IMR-90 (cell line): ENCODE measurements at regions not wholly inside any gene's neighbourhood (a gene's known extent, or its start where the extent isn't known, plus 50 kb on each side); places are given as distances from the start of the nearest gene placed in this dataset.

ENCODE experiments used
- ATAC-seq: fragments of 200-7000 bp; cut with Tn5 transposase; 2 replicates; pipeline ENCODE4 v1.9.1; 2020; ENCODE audit warnings: low read depth, mild to moderate bottlenecking, moderate library complexity
- BruUV-seq: library from RNA; stranded (reverse); fragments of 400-500 nt; replicated peaks from 2 replicates; lab custom pipeline; 2021; lab: Mats Ljungman, UMichigan
- CTCF ChIA-PET: fragments of 300-600 bp; formaldehyde crosslinking; extraction: SDS; loops from one replicate; lab custom pipeline; 2021; ENCODE audit warnings: antibody characterized with exemption; lab: Yijun Ruan, JAX
- POLR2A ChIA-PET: fragments of 300-600 bp; sonication (Branson Sonifier 250); formaldehyde crosslinking; loops from one replicate; lab custom pipeline; 2022; ENCODE audit warnings: antibody characterized with exemption; ENCODE audit not compliant: unreplicated experiment; lab: Charles Lee
- DNase-seq: peaks from one replicate; pipeline ENCODE4 v3.0.0; 2013
- H2AFZ ChIP-seq: replicated peaks from 2 replicates; pipeline ENCODE3; 2013; ENCODE audit warnings: low read length, mild to moderate bottlenecking; ENCODE audit not compliant: poor library complexity
- H2AK5ac ChIP-seq: 2 replicates; pipeline ENCODE4 v1.6.1; 2013; ENCODE audit warnings: low read depth, low read length, inconsistent platforms
- H2AK9ac ChIP-seq: replicated peaks from 2 replicates; pipeline ENCODE3; 2013; ENCODE audit warnings: mild to moderate bottlenecking, low read depth, low read length, moderate library complexity; ENCODE audit not compliant: poor library complexity
- H2BK120ac ChIP-seq: 2 replicates; pipeline ENCODE4 v1.6.1; 2013; ENCODE audit warnings: low read depth, low read length, inconsistent platforms
- H2BK15ac ChIP-seq: 3 replicates; pipeline ENCODE4 v1.6.1; 2013; ENCODE audit warnings: low read depth, low read length, inconsistent platforms
- H2BK20ac ChIP-seq: 2 replicates; pipeline ENCODE4 v1.6.1; 2013; ENCODE audit warnings: low read depth, mild to moderate bottlenecking, inconsistent platforms, low read length, moderate library complexity
- H2BK5ac ChIP-seq: 2 replicates; pipeline ENCODE4 v1.6.1; 2013; ENCODE audit warnings: mild to moderate bottlenecking, low read depth, low read length, inconsistent platforms; ENCODE audit not compliant: poor library complexity, severe bottlenecking
- H3K14ac ChIP-seq: replicated peaks from 2 replicates; pipeline ENCODE4 v1.6.1; 2013; ENCODE audit warnings: low read depth, low read length, inconsistent platforms
- H3K18ac ChIP-seq: 2 replicates; pipeline ENCODE4 v1.6.1; 2013; ENCODE audit warnings: low read depth, low read length, control low read depth
- H3K23ac ChIP-seq: 2 replicates; pipeline ENCODE4 v1.6.1; 2013; ENCODE audit warnings: low read depth, low read length, inconsistent platforms
- H3K27ac ChIP-seq: 2 replicates; pipeline ENCODE4 v1.5.1; 2013; ENCODE audit warnings: mild to moderate bottlenecking, control low read depth, low read length; ENCODE audit not compliant: insufficient read depth
- H3K27me3 ChIP-seq: 2 replicates; pipeline ENCODE4 v1.6.1; 2013; ENCODE audit warnings: low read length; ENCODE audit not compliant: control insufficient read depth, insufficient read depth
- H3K36me3 ChIP-seq: 2 replicates; pipeline ENCODE4 v1.6.1; 2013; ENCODE audit warnings: low read length, mixed read lengths; ENCODE audit not compliant: control insufficient read depth, insufficient read depth
- H3K4ac ChIP-seq: 2 replicates; pipeline ENCODE4 v1.6.1; 2013; ENCODE audit warnings: low read depth, low read length, inconsistent platforms
- H3K4me1 ChIP-seq: 2 replicates; pipeline ENCODE4 v1.6.1; 2013; ENCODE audit warnings: low read length, mixed read lengths; ENCODE audit not compliant: control insufficient read depth, insufficient read depth
- H3K4me2 ChIP-seq: 2 replicates; pipeline ENCODE4 v1.6.1; 2013; ENCODE audit warnings: low read depth, mild to moderate bottlenecking, control low read depth, low read length, moderate library complexity
- H3K4me3 ChIP-seq: 2 replicates; pipeline ENCODE4 v1.5.1; 2013; ENCODE audit warnings: low read depth, mild to moderate bottlenecking, control low read depth, low read length, moderate library complexity; ENCODE audit not compliant: insufficient read depth
- H3K56ac ChIP-seq: 2 replicates; pipeline ENCODE4 v1.6.1; 2013; ENCODE audit warnings: low read length, inconsistent platforms; ENCODE audit not compliant: insufficient read depth; ENCODE audit errors: extremely low read depth
- H3K79me1 ChIP-seq, 2 experiments: 2 replicates each; pipeline ENCODE4 v1.6.1; 2013; ENCODE audit warnings: low read length in 2 of 2, inconsistent platforms in 1 of 2, low read depth in 1 of 2
- H3K9ac ChIP-seq: 2 replicates; pipeline ENCODE4 v1.6.1; 2013; ENCODE audit warnings: low read depth, low read length, control low read depth
- H3K9me1 ChIP-seq: 2 replicates; pipeline ENCODE4 v1.6.1; 2013; ENCODE audit warnings: low read length, inconsistent platforms; ENCODE audit not compliant: insufficient read depth
- H3K9me3 ChIP-seq: 2 replicates; pipeline ENCODE4 v1.6.1; 2013; ENCODE audit warnings: low read length; ENCODE audit not compliant: control insufficient read depth, insufficient read depth
- H4K20me1 ChIP-seq: 2 replicates; pipeline ENCODE4 v1.6.1; 2013; ENCODE audit warnings: low read length, inconsistent platforms; ENCODE audit not compliant: insufficient read depth
- H4K5ac ChIP-seq: 2 replicates; pipeline ENCODE4 v1.6.1; 2013; ENCODE audit warnings: mild to moderate bottlenecking, low read depth, low read length, control low read depth
- H4K8ac ChIP-seq, 2 experiments: 2 replicates each; pipeline ENCODE4 v1.6.1; 2013; ENCODE audit warnings: low read depth in 2 of 2, low read length in 2 of 2, control low read depth in 1 of 2, inconsistent platforms in 1 of 2
- H4K91ac ChIP-seq: 2 replicates; pipeline ENCODE4 v1.6.1; 2013; ENCODE audit warnings: low read depth, low read length, inconsistent platforms; ENCODE audit not compliant: insufficient read depth
- MXI1 ChIP-seq: IDR thresholded peaks from 2 replicates; pipeline ENCODE4 v1.6.1; 2012; ENCODE audit warnings: low read depth, mild to moderate bottlenecking, low read length, moderate library complexity, borderline replicate concordance
- RFX5 ChIP-seq: IDR thresholded peaks from 2 replicates; pipeline ENCODE4 v1.8.0; 2012; ENCODE audit warnings: low read depth, mild to moderate bottlenecking, low read length, moderate library complexity
- WGBS, 2 experiments: methylation state at CpG; one replicate each; pipeline versions ENCODE4 v1.1.5 to v1.1.7; 2013; ENCODE audit warnings: missing lambda C conversion rate in 2 of 2; ENCODE audit not compliant: insufficient read length in 1 of 2; ENCODE audit errors: extremely low coverage in 2 of 2; 5-methylcytosine and 5-hydroxymethylcytosine counted together
- dilution Hi-C: fragments of 300-500 bp; cut with HindIII; formaldehyde crosslinking; loops from one replicate; pipeline ENCODE4 v1.14.3; 2018; ENCODE audit warnings: low sequenced_read_pairs; ENCODE audit not compliant: unreplicated experiment
- in situ Hi-C: fragments of 300-500 bp; cut with MboI; formaldehyde crosslinking; loops from 3 replicates; pipeline ENCODE4 v1.14.3; 2019; ENCODE audit warnings: low sequenced_read_pairs, inconsistent platforms, mixed read lengths
- intact Hi-C: fragments of 100-400 bp; cut with micrococcal nuclease; formaldehyde crosslinking; loops from 2 replicates; pipeline ENCODE4 v1.10.0; 2022
- TF ChIP-seq, protein P1 (sequence below): fragments of 150-350 bp; IDR thresholded peaks from 2 replicates; pipeline ENCODE4 v1.6.1; 2017; ENCODE audit warnings: mild to moderate bottlenecking, antibody characterized with exemption, low read length, low read depth
- TF ChIP-seq, protein P2 (sequence below): conservative IDR thresholded peaks from 2 replicates; pipeline ENCODE4 v1.5.1; 2012; ENCODE audit warnings: mild to moderate bottlenecking, low read depth, low read length, improper control_type of control experiment

DNA sequence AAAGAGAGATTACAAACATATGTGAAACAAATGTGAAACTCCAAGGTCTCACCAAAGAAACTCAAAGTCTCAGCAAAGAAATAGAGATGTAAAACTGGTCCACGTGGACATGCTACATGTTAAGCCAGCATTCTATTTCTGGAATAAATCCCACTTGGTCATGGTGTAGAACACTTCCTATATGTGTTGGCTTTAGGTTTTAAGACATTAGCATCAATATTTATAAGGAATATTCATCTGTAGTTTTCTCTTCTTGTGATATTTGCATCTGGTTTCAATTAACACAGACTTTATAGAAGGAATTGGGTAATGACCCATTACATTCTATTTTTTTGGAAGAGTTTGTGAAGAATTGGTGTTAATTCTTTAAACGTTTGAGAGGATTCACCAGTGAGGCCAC lies 133.1 kb downstream of the COPS8 start:
- no peaks in the 10 kb centered on the region for H4K20me1 ChIP-seq
- no peak overlapping the region for H3K9ac ChIP-seq
- ChIA-PET CTCF (no interaction called here), POLR2A (no interaction called here)
- peak overlapping the region; percentile 87; the same call in 1 of the 2 replicates for H3K23ac ChIP-seq
- peak overlapping the region; percentile 85; the same call in 1 of the 2 replicates for H3K18ac ChIP-seq
- no TSS peak for BruUV-seq
- no peak overlapping the region for H3K4me2 ChIP-seq
- H3K14ac ChIP-seq: peak overlapping the region; percentile 80; the same call in 1 of the 2 replicates
- H2AFZ ChIP-seq: no peak overlapping the region
- peak overlapping the region; percentile 97 for H2BK20ac ChIP-seq
- peaks cover 30% of the 10 kb centered on the region for H3K4me1 ChIP-seq
- H2BK15ac ChIP-seq: peak overlapping the region; percentile 90; the same call in 2 of the 3 replicates
- DNase-seq (no peak), ATAC-seq (no peak)
- no peak overlapping the region; the same call in 1 of the 2 replicates for H3K27ac ChIP-seq
- H3K79me1 ChIP-seq: peaks cover 0 to 14% of the 10 kb centered on the region in 2 experiments; a peak in 2 of 4 replicates
- no peak overlapping the region for H2AK9ac ChIP-seq
- H4K5ac ChIP-seq: peak overlapping the region; percentile 65; the same call in 1 of the 2 replicates
- dilution Hi-C loops (no loop called here), intact Hi-C loops (no loop called here), in situ Hi-C loops (no loop called here)
- H3K36me3 ChIP-seq: no peaks in the 10 kb centered on the region
- H3K9me1 ChIP-seq: peaks cover 12% of the 10 kb centered on the region
- H3K9me3 ChIP-seq: no peaks in the 10 kb centered on the region
- H2BK5ac ChIP-seq: peak overlapping the region; percentile 64
- no peak overlapping the region for H3K4me3 ChIP-seq
- H4K91ac ChIP-seq: peak overlapping the region; percentile 69
- H2AK5ac ChIP-seq: 0 out of 2 replicates have a peak overlapping the region, but pooled peaks have one; percentile 57
- H2BK120ac ChIP-seq: peak overlapping the region; percentile 97
- peak overlapping the region; percentile 44 to 88 for H4K8ac ChIP-seq
- TF ChIP-seq, protein P1, sequence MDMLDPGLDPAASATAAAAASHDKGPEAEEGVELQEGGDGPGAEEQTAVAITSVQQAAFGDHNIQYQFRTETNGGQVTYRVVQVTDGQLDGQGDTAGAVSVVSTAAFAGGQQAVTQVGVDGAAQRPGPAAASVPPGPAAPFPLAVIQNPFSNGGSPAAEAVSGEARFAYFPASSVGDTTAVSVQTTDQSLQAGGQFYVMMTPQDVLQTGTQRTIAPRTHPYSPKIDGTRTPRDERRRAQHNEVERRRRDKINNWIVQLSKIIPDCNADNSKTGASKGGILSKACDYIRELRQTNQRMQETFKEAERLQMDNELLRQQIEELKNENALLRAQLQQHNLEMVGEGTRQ: no peak
- TF ChIP-seq MXI1 (no peak), RFX5 (no peak)
- TF ChIP-seq, protein P2, sequence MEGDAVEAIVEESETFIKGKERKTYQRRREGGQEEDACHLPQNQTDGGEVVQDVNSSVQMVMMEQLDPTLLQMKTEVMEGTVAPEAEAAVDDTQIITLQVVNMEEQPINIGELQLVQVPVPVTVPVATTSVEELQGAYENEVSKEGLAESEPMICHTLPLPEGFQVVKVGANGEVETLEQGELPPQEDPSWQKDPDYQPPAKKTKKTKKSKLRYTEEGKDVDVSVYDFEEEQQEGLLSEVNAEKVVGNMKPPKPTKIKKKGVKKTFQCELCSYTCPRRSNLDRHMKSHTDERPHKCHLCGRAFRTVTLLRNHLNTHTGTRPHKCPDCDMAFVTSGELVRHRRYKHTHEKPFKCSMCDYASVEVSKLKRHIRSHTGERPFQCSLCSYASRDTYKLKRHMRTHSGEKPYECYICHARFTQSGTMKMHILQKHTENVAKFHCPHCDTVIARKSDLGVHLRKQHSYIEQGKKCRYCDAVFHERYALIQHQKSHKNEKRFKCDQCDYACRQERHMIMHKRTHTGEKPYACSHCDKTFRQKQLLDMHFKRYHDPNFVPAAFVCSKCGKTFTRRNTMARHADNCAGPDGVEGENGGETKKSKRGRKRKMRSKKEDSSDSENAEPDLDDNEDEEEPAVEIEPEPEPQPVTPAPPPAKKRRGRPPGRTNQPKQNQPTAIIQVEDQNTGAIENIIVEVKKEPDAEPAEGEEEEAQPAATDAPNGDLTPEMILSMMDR: no peak
- peak overlapping the region; percentile 89; the same call in 1 of the 2 replicates for H3K4ac ChIP-seq
- WGBS, 2 experiments: no CpG with 5 or more reads among the region's 2 CpGs
- H3K56ac ChIP-seq: no peak overlapping the region
- no peaks in the 10 kb centered on the region for H3K27me3 ChIP-seq
